ENCODE measurements at regions not wholly inside any gene's neighbourhood (a gene's known extent, or its start where the extent isn't known, plus 50 kb on each side); places are given as distances from the start of the nearest gene placed in this dataset.

- DNase-seq = no peak
These were observed 87.3 kb upstream of the ZBED5 start for GRCh38 chr11:10945196-10945595.

DNA sequence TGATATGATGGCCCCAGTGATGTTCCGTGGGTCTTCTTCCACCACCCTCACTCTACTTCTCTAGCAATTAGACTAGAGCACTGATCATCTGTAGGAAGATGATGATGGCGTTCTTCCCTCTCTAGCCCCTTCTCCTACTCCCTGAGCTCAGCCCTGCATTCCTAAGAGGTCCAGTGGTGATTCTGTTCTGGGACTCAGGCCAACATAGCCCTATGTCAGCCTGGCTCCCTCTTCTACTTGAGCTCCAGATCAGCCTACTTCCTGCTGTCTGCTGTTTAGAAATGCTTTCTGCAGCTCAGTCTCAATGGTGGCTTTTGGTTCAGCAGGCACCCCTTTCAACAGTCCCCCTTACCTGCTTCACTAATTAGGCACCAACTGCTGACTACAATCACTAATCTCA, 86.1 kb upstream of the ZBED5 start:
- DNase-seq = no peak

- DNase-seq = no peak
These were observed 84.8 kb upstream of the ZBED5 start for GRCh38 chr11:10942620-10943019.

- no peak for DNase-seq
These were observed 84.0 kb upstream of the ZBED5 start for GRCh38 chr11:10941871-10942270.

DNA sequence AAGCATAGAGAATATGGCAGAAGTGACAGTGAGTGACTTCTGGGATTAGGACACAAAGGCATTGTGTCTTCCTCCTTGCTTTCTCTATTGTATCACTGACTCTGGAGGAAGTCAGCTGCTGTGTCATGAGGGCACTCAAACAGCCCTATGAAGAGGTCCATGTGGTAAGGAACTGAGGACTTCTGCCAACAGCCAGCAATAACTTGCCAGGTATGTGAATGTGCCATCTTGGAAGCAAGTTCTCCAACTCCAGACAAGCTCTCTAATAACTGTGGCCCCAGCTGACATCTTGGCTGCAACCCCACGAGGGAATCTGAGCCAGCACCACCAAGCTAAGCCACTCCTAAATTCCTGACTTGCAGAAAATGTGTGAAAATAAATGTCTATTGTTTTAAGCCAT, 83.6 kb upstream of the ZBED5 start:
- no peak for DNase-seq

DNA sequence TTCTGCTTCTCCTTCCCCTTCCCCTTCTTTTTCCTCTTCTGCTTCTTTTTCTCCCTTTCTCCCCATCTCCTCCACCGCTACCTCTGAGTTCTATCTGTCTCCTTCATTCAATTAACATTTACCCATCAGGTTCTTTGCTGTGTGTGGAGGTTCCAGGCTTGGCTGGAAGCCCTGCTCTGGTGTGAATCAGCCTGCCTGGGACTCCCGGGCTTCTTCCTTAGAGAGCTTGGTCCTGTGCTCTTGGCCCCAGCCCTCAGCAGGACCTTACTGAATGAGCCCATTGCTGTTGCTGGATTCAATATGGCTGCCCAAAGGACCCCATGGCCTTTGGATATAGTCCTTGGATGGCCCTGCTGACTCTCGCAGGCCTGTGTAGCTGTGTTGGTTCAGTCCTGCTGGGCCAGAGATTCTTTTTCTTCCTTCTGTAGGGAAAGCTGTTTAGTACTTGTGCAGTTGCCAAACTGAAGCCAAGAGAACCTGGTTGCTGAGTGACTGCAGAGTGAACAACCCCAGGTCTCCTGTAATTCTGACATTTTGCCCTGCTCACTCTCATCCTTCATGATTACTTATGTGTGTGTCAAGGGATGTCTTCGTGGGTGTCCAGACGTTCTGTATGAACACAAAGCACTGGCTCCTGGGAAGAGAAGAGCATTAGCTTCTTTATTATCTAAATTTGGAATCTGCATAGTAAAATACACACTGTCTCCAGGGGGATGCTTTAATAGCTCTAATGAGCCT, 81.0 kb upstream of the ZBED5 start:
- DNase-seq = no peak

DNA sequence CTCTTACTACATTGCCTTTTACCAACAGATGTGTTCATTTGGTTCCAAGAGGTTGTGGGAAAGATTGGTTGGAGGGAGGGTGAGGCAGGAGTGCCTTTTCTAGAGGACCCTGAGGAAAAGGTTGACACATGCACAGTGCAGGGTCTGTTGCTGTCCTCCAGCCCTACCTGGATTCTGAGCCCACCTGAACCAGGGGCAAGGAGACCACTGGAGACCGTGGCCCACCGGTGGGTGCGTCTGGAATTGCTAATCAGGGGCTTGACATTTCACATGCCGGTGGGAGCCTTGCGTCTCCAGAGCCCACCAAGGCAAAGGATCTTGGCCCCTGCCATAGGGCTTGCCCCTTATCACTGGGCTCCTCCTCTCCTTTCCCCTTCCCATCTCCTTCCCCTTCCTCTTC, 80.4 kb upstream of the ZBED5 start:
- no peak for DNase-seq

DNA sequence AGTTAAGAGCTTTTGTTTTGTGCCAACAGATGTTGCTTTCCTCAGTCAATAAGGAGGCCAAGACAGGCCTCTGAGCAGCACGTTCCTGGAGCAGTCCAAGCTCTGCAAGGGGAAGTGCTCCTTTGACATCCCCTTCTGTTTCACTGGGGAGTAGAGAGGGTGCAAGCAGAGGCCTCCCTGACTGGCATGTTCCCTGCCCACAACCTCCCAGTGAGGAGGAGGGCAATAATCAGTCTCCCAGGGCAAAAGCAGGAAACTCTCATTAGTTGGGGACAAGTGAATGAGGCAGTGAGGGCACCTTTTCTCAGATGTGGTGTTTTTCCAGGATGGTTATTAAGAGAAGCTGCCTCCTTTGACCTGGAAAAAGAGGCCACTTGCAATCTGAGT, 79.5 kb upstream of the ZBED5 start:
- DNase-seq = no peak

GRCh38 chr11:10936626-10937384, 79.0 kb upstream of the ZBED5 start:
- DNase-seq = no peak

DNA sequence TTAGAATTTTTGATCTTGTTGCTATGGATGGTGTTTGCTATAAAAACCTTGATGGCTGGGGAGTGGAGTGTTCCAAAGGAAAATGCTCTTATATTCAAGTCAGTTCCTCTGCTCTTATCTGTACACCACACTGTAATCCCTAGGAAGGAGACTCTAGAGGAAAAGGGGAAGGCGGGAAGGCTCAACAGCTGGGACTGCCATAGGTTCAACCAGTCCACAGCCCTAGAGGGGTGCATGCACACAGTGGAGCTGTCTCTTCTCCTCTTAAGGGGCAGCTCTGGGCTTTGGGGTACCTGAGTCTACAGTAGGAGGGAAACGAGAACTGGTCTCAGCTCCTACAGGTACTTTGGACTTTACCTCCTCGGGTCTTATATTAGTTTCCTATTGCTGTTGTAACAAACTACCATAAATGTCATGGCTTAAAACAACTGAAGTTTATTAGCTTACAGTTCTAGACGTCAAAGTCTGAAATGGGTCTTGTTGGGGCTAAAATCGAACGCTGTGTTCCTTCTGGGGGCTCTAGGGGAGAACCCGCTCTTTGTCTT, 77.2 kb upstream of the ZBED5 start:
- DNase-seq = no peak

- DNase-seq = peak in 1 of 2 donors; percentile 10
These were observed 76.5 kb upstream of the ZBED5 start for GRCh38 chr11:10934293-10934860.

DNA sequence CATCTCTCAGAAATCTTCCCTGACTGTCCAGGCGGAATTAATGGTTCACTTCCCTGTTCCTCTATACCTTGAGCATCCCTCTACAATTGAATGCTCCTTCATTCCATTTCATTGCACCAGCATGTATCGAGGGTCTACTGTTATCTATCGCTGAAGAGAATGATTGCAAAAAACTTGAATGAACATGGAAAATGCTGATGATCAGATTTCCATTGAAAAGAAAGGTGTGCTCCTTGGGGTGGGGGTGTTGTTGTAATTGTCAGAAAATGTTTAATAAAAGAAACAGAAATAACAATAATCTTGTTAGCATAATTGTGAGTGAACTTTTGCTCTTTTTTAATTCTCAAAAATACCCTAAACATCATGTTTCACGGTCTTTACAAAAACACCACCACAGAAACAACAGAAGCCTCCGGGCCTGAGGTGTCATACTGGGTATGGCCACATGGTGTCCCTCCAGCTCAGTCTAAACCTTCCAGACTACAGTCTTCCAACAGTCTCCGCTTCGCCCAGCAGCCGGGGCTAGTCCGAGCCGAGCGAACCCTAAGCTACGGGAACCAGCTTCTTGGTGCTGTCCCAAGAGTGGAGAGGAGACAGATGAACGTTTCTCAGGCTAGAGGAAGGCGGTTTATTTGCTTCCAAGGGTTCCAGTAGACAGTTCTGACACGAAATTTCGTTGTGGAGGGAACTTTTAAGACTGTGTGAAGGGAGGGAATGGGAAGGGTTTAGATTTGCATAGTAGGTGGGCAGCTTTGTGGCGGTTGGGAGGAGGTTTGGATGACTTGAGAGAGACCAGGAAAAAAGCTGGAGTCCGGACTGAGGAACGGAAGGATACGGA, 75.8 kb upstream of the ZBED5 start:
- peak; percentile 81 to 84 for DNase-seq

- DNase-seq = no peak
These were observed 75.1 kb upstream of the ZBED5 start for GRCh38 chr11:10932976-10933375.

DNA sequence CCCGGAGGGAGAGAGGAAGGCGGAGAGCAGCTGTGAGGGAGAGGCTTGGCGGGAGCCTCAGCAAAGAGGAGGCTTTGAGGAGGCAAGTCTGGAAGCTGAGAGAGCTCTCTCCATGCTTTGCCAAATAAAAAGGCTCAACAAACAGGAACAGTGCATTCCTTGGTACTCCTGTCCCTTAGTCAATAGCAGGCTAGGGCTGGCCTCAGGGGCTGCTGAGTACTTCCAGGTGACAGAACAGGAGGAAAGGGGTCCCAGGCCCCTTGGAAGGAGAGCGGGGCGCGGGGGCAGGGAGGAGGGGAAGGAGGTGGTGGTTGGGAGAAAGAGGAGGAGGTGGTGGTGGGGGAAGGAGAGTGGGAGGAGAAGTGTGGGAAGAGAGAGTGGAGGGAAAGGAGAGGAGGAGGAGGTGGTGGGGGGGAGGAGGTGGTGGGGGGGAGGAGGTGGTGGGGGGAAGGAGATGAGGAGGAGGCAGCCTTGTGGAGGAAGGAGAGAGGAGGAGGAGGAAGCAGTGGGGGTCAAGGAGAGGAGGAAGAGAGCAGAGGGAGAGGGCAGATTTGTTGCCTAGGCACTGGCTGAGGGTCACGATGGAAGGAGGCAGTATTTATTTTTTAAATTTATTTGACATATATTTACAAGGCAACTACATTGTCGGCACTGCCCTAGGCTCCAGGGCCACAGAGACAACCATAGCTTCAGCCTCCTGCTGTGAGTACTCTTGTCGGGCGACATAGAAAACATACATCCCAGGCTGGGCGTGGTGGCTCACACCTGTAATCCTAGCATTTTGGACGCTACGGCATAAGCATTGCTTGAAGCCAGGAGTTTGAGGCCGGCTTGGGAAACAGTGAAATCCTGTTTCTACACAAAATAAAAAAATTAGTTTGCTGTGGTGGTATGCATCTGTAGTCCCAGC, 74.2 kb upstream of the ZBED5 start:
- no peak for DNase-seq

GRCh38 chr11:10930972-10931760, 73.3 kb upstream of the ZBED5 start:
- DNase-seq = peak; percentile 13 to 48

- DNase-seq = peak; percentile 2 to 3
These were observed 72.5 kb upstream of the ZBED5 start for GRCh38 chr11:10930224-10930971.

- DNase-seq = no peak
These were observed 69.7 kb upstream of the ZBED5 start for GRCh38 chr11:10927538-10927937.

DNA sequence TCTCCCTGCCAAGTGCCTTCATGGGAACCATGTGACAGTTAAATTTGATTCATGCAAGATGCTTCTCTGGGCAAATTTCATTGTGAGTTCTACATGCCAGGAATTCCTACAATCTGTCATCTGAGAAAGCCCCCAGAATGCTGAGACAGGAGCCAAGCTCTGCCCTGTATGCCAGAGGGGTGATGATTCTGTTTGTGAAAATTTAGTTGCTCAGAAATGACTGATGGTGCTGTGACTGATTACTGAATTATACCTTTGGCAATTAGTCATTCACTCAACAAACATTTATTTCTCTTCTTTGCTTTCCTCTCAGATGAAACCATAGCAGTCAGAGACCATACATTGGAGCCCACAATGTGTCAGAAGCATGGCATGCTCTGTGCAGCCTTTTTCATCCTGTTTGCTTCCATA, 69.0 kb upstream of the ZBED5 start:
- no peak for DNase-seq

GRCh38 chr11:10925149-10925926, 67.5 kb upstream of the ZBED5 start:
- no peak for DNase-seq

Data from CD4-positive, alpha-beta T cell treated with Interferon alpha-2 for 1 hour (primary cell).